Panc1 (cell line): ENCODE measurements at regions not wholly inside any gene's neighbourhood (a gene's known extent, or its start where the extent isn't known, plus 50 kb on each side); places are given as distances from the start of the nearest gene placed in this dataset.

Experiments
- ATAC-seq: fragments of 200-7000 bp; cut with Tn5 transposase; 2 replicates; pipeline ENCODE4 v1.9.1; 2020; ENCODE audit warnings: mild to moderate bottlenecking, moderate library complexity
- BruUV-seq: library from RNA; stranded (reverse); fragments of 400-500 nt; replicated peaks from 2 replicates; lab custom pipeline; 2021; lab: Mats Ljungman, UMichigan
- CTCF ChIA-PET: fragments of 300-600 bp; sonication (Branson Sonifier 250); formaldehyde crosslinking; loops from one replicate; lab custom pipeline; 2022; ENCODE audit warnings: antibody characterized with exemption; lab: Charles Lee
- POLR2A ChIA-PET: fragments of 300-600 bp; sonication (Branson Sonifier 250); formaldehyde crosslinking; loops from one replicate; lab custom pipeline; 2022; ENCODE audit warnings: antibody characterized with exemption; lab: Charles Lee
- DNase-seq: peaks from one replicate; pipeline ENCODE4 v3.0.0-alpha.2; 2010; ENCODE audit warnings: low read depth, low spot score
- H3K27ac ChIP-seq: 2 replicates; pipeline ENCODE4 v1.5.1; 2011; ENCODE audit warnings: mild to moderate bottlenecking, low read length, inconsistent platforms
- H3K27me3 ChIP-seq: fragments of 200-500 bp; sonication (Bioruptor generic); 2 replicates; pipeline ENCODE4 v1.6.0; 2014; ENCODE audit warnings: low read length, inconsistent platforms; ENCODE audit not compliant: control insufficient read depth, insufficient read depth
- H3K36me3 ChIP-seq: fragments of 200-500 bp; sonication (Bioruptor generic); 2 replicates; pipeline ENCODE4 v1.5.1; 2014; ENCODE audit warnings: inconsistent platforms, mild to moderate bottlenecking, low read length, moderate library complexity; ENCODE audit not compliant: control insufficient read depth, insufficient read depth
- H3K4me1 ChIP-seq: 2 replicates; pipeline ENCODE4 v1.5.1; 2011; ENCODE audit warnings: inconsistent platforms, mild to moderate bottlenecking, low read length, moderate library complexity; ENCODE audit not compliant: control insufficient read depth, insufficient read depth
- H3K4me3 ChIP-seq, 2 experiments: 2 replicates each; pipeline ENCODE4 v1.5.1; 2011 to 2012; ENCODE audit warnings: low read depth in 2 of 2, low read length in 2 of 2, mild to moderate bottlenecking in 2 of 2, inconsistent platforms in 1 of 2, moderate library complexity in 1 of 2
- H3K9me3 ChIP-seq: fragments of 200-500 bp; sonication (Bioruptor generic); 2 replicates; pipeline ENCODE4 v1.5.1; 2014; ENCODE audit warnings: low read depth, mild to moderate bottlenecking, inconsistent platforms, low read length, moderate library complexity; ENCODE audit not compliant: control insufficient read depth, insufficient read depth
- CTCF ChIP-seq: fragments of 450-650 bp; IDR thresholded peaks from 2 replicates; pipeline ENCODE4 v1.5.1; 2017; ENCODE audit warnings: mild to moderate bottlenecking
- POLR2AphosphoS5 ChIP-seq: IDR thresholded peaks from 2 replicates; pipeline ENCODE4 v1.6.1; 2012; ENCODE audit warnings: mild to moderate bottlenecking, low read depth, low read length, moderate library complexity
- REST ChIP-seq, 2 experiments: IDR thresholded peaks; 2 replicates each; pipeline ENCODE4 v1.6.1; 2011 to 2012; ENCODE audit warnings: low read depth in 2 of 2, control low read depth in 1 of 2, low read length in 1 of 2, mild to moderate bottlenecking in 1 of 2, moderate library complexity in 1 of 2; ENCODE audit not compliant: insufficient read depth in 1 of 2
- SIN3A ChIP-seq: IDR thresholded peaks from 2 replicates; pipeline ENCODE4 v1.6.1; 2012; ENCODE audit warnings: low read depth, mild to moderate bottlenecking, low read length, moderate library complexity, borderline replicate concordance; ENCODE audit not compliant: insufficient read depth
- TCF7L2 ChIP-seq: IDR thresholded peaks from 2 replicates; pipeline ENCODE4 v1.6.1; 2011; ENCODE audit warnings: mild to moderate bottlenecking, low read depth, low read length, inconsistent platforms
- in situ Hi-C: cut with HindIII; loops from 2 replicates; pipeline ENCODE4 v1.10.0; 2016; ENCODE audit warnings: low sequenced_read_pairs, low pct_unique_long_range_greater_than_20kb
- intact Hi-C: fragments of 100-400 bp; cut with micrococcal nuclease; formaldehyde crosslinking; loops from one replicate; pipeline ENCODE4 v1.10.0; 2022; ENCODE audit not compliant: unreplicated experiment

DNA sequence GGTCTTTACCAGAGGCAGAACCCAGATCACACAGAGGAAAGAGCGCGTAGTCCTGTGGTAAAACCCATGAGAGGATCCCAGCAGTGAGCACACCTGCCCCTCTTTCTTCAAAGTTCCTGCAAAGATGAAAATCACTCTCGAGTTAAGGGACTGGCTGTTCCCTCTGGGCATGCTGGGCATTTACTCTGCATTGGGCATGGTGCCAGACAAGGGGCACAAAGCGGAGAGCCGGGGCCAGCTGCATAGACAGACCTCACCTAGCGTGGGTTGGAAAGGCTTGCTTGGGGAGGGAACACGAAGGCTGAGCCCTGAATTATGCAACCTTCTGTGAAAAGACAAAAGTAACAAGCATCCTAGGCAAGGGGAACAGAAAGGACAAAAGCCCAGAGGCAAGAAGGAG, 120.0 kb upstream of the TCERG1L start:
- in situ Hi-C loops, result no loop called here
- no peak overlapping the region for H3K4me3 ChIP-seq
- intact Hi-C loops, result no loop called here
- H3K9me3 ChIP-seq, result no peaks in the 10 kb centered on the region
- TF ChIP-seq TCF7L2 (no peak), REST (IDR thresholded peaks at IDR 0.05; ENCODE audit: insufficient read depth in 1 of 2, low read depth in 2 of 2, low read length in 1 of 2) (no peak), CTCF (no peak), SIN3A (no peak), POLR2AphosphoS5 (no peak)
- ChIA-PET CTCF (no interaction called here), POLR2A (no interaction called here)
- no TSS peak for BruUV-seq
- ATAC-seq (no peak), DNase-seq (no peak)
- peaks cover 33% of the 10 kb centered on the region for H3K27me3 ChIP-seq
- H3K27ac ChIP-seq, result no peak overlapping the region
- no peaks in the 10 kb centered on the region for H3K4me1 ChIP-seq
- no peaks in the 10 kb centered on the region for H3K36me3 ChIP-seq

DNA sequence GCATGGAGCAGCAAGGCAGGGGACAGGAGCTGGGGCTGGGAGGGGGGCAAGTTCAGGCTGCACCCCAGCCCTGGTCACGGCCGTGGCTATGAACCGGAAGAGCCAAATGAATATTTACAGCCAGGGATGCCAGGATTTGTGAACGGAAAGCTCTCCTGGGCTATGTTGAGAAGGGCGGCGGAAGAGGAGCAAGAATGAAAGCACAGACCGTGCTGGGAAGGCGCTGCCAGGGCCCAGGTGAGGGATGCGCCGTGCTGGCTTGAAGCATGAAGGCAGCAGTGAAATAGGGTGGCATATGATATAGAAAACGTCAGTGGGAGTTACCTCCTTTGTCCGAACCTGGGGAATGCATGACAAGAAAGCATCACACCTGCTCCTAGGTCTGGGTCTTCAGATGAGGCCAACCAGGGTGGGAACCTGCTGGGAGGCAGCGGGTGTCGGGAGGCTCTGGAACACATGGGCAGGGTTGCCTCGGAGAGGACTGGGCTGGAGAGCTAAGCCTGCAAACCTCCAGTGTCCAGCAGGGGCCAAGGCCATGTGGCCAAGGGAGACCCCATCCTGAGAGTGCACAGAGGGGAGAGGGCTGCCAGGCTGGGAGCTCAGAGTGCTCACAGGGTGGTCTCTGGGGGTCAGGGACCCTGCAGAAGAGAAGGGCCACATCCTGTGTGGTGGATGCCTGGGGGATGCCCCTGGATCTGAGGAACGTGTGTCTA, 120.6 kb upstream of the TCERG1L start:
- no peak for DNase-seq
- ChIA-PET CTCF (no interaction called here), POLR2A (no interaction called here)
- Histone ChIP-seq H3K4me1 (no peaks in the 10 kb centered on the region), H3K27me3 (peaks cover 36% of the 10 kb centered on the region), H3K4me3 (no peak overlapping the region), H3K27ac (no peak overlapping the region), H3K9me3 (no peaks in the 10 kb centered on the region), H3K36me3 (no peaks in the 10 kb centered on the region)
- TF ChIP-seq CTCF (no peak), POLR2AphosphoS5 (no peak), SIN3A (no peak), REST (IDR thresholded peaks at IDR 0.05; ENCODE audit: insufficient read depth in 1 of 2, low read depth in 2 of 2, low read length in 1 of 2) (no peak), TCF7L2 (no peak)
- intact Hi-C loops, result no loop called here
- peak; percentile 63; the same call in 1 of the 2 replicates for ATAC-seq
- no TSS peak for BruUV-seq
- in situ Hi-C loops, result no loop called here
